ENCODE measurements at regions not wholly inside any gene's neighbourhood (a gene's known extent, or its start where the extent isn't known, plus 50 kb on each side); places are given as distances from the start of the nearest gene placed in this dataset.
"Not testable (repeated sequence)": the region's sequence is repeated elsewhere in the genome, so short reads cannot be mapped to it uniquely, and the experiment has no call there.

- no peak for DNase-seq (ENCODE audit: low read depth in 2 of 2)
These were observed 915.9 kb downstream of the UQCRFS1 start for GRCh38 chr19:28297036-28297435.

- no peak for DNase-seq (ENCODE audit: low read depth in 2 of 2)
These were observed 916.4 kb downstream of the UQCRFS1 start for GRCh38 chr19:28296506-28296905.

DNA sequence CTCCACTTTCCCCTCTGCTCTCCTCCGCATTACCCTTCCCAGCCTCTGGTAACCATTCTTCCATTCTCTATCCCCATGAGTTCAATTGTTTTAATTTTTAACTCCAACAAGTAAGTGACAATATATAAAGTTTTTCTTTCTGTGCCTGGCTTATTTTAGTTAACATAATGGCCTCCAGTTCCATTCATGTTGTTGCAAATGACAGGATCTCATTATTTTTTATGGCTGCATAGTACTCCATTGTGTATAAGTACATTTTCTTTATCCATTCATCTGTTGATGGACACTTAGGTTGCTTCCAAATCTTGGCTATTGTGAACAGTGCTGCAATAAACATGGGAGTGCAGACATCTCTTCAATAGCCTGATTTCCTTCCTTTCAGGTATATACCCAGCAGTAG, 918.0 kb downstream of the UQCRFS1 start:
- DNase-seq (ENCODE audit: low read depth in 2 of 2): not testable (repeated sequence)

- no peak for DNase-seq (ENCODE audit: low read depth in 2 of 2)
These were observed 918.6 kb downstream of the UQCRFS1 start for GRCh38 chr19:28294395-28294794.

DNA sequence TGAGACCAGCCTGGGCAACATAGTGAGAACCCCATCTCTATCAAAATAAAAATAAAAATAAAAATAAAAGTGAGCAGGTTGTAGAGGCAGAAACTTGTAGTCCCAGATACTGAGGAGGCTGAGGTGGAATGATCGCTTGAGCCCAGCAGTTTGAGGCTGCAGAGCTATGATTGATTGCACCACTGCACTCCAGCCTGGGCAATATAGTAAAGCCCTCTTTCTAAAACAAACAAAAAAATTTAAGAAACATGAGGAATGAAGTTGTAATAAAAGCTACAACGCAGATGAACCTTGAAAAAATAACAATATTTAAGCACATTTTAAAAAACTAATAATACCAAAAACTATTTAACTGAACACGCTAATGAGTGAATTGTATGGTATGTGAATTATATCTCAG, 919.3 kb downstream of the UQCRFS1 start:
- no peak for DNase-seq (ENCODE audit: low read depth in 2 of 2)

- no peak for DNase-seq (ENCODE audit: low read depth in 2 of 2)
These were observed 920.0 kb downstream of the UQCRFS1 start for GRCh38 chr19:28292822-28293500.

GRCh38 chr19:28291874-28292273, 921.1 kb downstream of the UQCRFS1 start:
- no peak for DNase-seq (ENCODE audit: low read depth in 2 of 2)

- DNase-seq (ENCODE audit: low read depth in 2 of 2): no peak
These were observed 921.8 kb downstream of the UQCRFS1 start for GRCh38 chr19:28290963-28291657.

DNA sequence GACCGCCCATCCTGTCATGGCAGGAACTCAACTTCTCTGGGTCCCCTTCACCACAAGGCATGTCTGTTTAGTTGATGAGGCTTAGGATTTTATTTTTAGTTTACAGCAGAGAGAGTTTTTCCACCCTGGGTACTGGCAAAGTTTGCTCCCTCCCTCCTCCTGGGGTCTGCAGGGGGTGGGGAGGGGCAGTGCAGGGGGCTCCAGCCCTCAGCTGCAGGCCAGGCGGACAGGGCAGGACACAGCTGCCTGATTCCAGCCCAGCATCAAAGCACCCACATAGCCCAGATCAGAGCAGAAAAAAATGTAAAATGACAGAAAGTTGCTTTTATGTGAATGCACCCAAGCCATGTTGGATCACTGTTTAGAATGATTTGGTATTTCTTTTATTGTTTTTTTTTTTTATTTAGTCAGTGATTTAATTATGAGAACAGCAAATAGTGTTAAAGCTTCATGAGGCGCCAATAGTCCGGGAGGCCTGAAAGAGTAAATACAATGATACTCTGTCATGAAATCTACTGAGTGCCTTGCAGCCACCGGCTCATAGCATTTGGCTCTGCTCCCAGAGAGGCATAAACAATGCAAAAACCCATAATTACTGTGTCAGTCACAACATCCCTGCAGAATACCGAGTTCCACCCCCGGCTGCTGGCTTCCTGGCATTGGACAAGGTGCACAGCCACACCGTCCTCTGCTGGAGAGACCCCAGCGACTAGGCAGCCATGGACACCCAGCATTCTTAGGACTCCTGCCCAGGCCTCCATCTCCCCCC, 923.5 kb downstream of the UQCRFS1 start:
- DNase-seq (ENCODE audit: low read depth in 2 of 2): no peak

- no peak for DNase-seq (ENCODE audit: low read depth in 2 of 2)
These were observed 924.2 kb downstream of the UQCRFS1 start for GRCh38 chr19:28288572-28289264.

DNA sequence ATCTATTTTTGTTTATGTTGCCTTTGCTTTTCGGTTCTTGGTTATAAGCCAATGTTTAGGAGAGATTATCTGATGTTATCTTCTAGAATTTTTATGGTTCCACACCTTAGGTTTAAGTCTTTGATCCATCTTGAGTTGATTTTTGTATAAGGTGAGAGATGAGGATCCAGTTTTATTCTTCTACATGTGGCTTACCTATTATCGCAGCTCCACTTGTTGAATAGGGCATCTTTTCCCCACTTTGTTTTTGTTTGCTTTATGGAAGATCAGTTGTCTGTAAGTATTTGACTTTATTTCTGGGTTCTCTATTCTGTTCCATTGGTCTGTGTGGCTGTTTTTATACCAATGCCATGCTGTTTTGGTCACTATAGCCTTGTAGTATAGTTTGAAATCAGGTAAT, 927.0 kb downstream of the UQCRFS1 start:
- DNase-seq (ENCODE audit: low read depth in 2 of 2): no peak

DNA sequence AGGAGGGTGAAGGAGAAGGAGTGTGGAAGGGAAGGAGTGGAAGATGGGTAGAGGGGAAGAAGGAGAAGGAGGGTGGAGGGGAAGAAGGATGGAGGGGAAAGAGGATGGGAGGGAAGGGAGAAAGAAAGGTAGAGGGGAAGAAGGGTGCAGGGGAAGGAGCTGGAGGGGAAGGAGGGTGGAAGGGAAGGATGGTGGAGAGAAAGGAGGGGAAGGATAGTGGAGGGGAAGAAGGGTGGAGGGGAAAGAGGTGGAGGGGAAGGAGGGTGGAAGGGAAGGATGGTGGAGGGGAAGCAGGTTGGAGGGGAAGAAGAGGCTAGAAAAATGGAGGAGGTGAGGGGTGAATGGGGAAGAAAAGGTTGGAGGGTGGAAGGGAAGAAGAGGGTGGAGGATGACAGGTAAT, 927.9 kb downstream of the UQCRFS1 start:
- no peak for DNase-seq (ENCODE audit: low read depth in 2 of 2)

DNA sequence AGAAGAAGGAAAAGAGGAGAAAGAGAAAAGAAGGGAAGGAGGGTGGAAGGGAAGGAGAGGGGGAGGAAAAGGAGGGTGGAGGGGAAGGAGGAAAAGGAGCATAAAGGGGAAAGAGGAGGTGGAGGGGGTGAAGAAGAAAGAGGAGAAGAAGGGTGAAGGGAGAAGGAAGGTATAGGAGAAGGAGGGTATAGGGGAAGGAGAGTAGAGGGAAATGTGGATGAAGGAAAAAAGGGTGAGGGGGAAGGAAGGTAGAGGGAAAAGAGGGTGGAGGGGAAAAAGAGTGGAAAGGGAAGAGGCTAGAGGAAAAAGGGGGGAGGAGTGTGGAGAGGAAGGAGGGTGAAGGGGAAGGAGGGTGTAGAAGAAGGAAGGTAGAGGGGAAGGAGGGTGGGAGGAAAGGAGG, 928.6 kb downstream of the UQCRFS1 start:
- no peak for DNase-seq (ENCODE audit: low read depth in 2 of 2)

GRCh38 chr19:28283592-28283991, 929.4 kb downstream of the UQCRFS1 start:
- DNase-seq (ENCODE audit: low read depth in 2 of 2): no peak

DNA sequence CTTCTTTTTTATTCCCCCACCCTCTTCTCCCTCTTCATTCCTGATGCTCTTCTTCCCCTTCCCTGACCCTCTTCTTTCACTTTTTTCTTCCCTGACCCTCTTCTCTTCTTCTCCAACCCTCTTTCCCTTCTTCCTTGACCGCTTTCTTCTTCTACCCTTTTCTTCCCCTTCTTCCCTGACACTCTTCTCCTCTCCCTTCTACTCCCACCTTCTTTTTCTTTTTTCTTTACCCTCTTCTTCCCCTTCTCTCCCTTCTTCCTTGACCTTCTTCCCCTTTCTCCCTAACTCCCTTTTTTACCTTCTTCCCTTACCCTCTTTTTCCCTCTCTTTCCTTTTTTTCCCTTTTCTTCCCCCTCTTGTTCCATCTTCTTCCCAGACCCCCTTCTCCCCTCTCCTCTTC, 931.3 kb downstream of the UQCRFS1 start:
- no peak for DNase-seq (ENCODE audit: low read depth in 2 of 2)

DNA sequence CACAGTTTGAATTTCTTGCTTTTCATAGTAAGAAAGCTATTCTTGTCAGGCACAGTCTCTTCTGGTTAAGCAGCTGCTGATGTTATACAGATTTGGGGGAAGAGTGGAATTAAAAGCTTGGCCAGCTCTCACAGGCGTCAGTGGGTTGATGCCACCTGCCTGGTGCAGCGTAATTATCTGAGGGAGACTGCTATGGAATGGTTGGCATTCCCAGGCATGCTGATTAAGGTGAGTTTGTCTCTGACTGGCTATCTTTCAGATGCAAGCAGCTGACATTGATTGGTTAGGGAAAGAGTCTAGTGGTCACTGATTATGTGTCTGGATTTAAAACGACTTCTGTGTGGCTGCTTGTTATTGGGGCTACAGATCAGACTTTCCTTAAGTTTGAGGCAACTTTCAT, 948.4 kb downstream of the UQCRFS1 start:
- DNase-seq (ENCODE audit: low read depth in 2 of 2): no peak

DNA sequence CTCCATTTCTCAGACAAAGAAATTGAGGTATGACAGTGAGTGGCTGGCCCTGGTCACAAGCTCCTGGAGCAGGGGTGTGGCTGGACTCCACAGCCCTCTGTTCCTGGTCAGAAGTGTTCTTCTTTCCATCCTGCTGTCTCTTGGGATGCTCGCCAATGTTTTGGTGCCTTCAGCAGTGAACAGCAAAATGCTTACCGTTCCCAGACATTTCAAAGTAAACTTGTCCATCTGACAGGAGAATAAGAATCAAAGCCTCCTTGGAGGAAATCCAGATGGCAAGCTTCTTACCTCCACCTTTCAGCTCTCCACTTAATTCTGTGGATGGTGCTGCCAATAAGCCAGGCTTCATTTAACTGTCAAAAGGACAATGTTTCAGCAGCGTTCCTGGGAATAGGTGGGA, 954.1 kb downstream of the UQCRFS1 start:
- DNase-seq (ENCODE audit: low read depth in 2 of 2): no peak

DNA sequence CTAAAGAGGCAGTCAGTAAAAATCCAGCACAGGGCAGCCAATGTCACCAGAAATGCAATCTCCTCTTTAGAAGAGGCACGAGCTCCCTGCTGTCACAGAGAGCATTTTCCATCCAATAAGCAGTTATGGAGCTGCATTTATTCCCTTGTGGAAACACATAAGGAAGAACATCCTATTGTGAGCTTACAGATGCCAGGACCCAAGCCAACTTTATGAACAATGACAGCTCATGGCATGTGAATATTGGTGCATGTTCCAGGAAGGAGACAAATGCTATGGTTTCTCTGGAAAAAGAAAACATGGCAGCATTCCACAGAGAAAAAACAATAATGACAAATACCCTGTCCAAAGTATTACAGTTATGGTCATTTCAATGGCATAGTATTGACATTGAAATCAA, 955.6 kb downstream of the UQCRFS1 start:
- DNase-seq (ENCODE audit: low read depth in 2 of 2): no peak

DNA sequence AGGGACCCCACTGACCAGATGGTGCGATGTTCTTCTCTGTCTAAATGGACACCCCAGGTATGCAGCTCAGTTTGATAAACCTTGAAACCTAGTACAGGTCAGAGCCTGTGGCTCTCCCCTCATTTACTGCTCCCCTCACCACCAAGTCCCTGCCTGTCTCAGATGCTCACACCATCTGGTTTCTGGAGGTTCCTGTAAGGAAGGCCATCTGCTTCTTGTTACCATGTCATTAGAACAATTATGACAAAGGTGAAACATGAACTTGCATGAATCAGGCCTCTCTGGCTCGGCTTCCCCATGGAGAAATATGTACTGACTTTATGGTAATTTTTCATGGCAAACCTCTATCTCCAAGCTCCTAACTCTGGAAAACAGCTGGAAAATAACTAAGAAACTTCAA, 965.7 kb downstream of the UQCRFS1 start:
- no peak for DNase-seq (ENCODE audit: low read depth in 2 of 2)

GRCh38 chr19:28245937-28246336, 967.0 kb downstream of the UQCRFS1 start:
- DNase-seq (ENCODE audit: low read depth in 2 of 2): no peak

DNA sequence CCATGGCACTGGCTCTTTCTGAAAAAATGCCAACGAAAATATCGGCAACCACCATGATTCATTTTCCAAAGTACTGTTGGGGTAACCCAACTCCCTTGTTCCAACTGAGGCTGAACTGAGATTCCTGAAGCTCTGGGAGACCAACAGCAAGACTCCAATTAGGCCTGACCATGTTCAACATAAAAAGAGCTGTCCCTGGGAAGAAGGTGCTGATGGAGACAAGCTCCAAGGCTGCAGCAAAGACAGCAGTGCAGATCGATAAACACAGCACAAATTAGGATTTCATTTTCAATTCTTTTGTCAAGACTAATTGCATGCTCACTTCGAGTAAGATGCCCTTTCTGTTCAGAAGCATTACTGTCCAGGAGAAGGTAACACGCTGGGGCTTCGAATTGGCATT, 968.0 kb downstream of the UQCRFS1 start:
- no peak for DNase-seq (ENCODE audit: low read depth in 2 of 2)

- no peak for DNase-seq (ENCODE audit: low read depth in 2 of 2)
These were observed 970.5 kb downstream of the UQCRFS1 start for GRCh38 chr19:28242317-28242927.

Data from stimulated activated CD8-positive, alpha-beta memory T cell treated with anti-CD3 and anti-CD28 coated beads, Interleukin-7, amount 100 ng/mL, for 4 hours (primary cell).